Lower lobe of right lung (tissue), 2 donors: ENCODE measurements at regions not wholly inside any gene's neighbourhood (a gene's known extent, or its start where the extent isn't known, plus 50 kb on each side); places are given as distances from the start of the nearest gene placed in this dataset.

Source experiments
- ATAC-seq, 2 donors: fragments of 200-7000 bp; cut with Tn5 transposase; one replicate each; pipeline ENCODE4 v1.9.1; 2020 to 2022; ENCODE audit warnings: mild to moderate bottlenecking in 2 of 2, moderate library complexity in 2 of 2
- DNase-seq: peaks from one replicate; pipeline ENCODE4 v3.0.0-alpha.2; 2020
- H3K27ac ChIP-seq: fragments of 200-600 bp; one replicate; pipeline ENCODE4 v1.8.0; 2022
- H3K27me3 ChIP-seq: fragments of 200-600 bp; one replicate; pipeline ENCODE4 v1.8.0; 2022; ENCODE audit warnings: low read depth
- H3K36me3 ChIP-seq: fragments of 200-600 bp; one replicate; pipeline ENCODE4 v1.8.0; 2022; ENCODE audit warnings: mild to moderate bottlenecking
- H3K4me1 ChIP-seq: fragments of 200-600 bp; one replicate; pipeline ENCODE4 v1.8.0; 2022
- H3K4me3 ChIP-seq: fragments of 200-600 bp; one replicate; pipeline ENCODE4 v1.8.0; 2022; ENCODE audit warnings: mild to moderate bottlenecking
- H3K9me3 ChIP-seq: fragments of 200-600 bp; one replicate; pipeline ENCODE4 v1.8.0; 2022
- intact Hi-C: fragments of 100-400 bp; cut with DNase I; formaldehyde crosslinking; loops from one replicate; pipeline ENCODE4 v1.11.0; 2022
- TF ChIP-seq, protein P1 (sequence below): fragments of 200-600 bp; IDR thresholded peaks from one replicate; pipeline ENCODE4 v1.8.0; 2022; ENCODE audit warnings: antibody characterized with exemption, mild to moderate bottlenecking
- donor health status: DM: no; HTN: yes; CAD: no; lungs with severe emphysema.

DNA sequence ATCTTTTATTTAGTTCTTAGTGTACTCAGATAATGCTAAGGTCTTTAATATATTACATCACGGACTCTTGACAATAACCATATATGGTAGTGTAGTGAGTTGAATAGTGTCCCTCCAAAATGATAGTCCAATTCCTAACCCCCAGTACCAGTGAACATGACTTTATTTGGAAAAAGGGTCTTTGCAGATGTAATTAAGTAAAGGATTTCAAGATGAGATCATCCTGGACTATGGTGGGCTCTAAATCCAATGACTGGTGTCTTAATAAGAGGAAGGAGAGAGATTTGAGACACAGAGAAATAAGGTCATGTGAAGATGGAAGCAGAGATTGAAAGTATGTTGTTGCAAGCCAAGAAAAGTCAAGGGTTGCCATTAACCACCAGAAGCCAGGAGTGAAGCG is 236.5 kb upstream of the DIPK2B start:
- Histone ChIP-seq H3K27me3 (no peaks in the 10 kb centered on the region), H3K9me3 (no peaks in the 10 kb centered on the region), H3K36me3 (no peaks in the 10 kb centered on the region), H3K27ac (no peak overlapping the region), H3K4me1 (no peaks in the 10 kb centered on the region), H3K4me3 (no peak overlapping the region)
- TF ChIP-seq, protein P1, sequence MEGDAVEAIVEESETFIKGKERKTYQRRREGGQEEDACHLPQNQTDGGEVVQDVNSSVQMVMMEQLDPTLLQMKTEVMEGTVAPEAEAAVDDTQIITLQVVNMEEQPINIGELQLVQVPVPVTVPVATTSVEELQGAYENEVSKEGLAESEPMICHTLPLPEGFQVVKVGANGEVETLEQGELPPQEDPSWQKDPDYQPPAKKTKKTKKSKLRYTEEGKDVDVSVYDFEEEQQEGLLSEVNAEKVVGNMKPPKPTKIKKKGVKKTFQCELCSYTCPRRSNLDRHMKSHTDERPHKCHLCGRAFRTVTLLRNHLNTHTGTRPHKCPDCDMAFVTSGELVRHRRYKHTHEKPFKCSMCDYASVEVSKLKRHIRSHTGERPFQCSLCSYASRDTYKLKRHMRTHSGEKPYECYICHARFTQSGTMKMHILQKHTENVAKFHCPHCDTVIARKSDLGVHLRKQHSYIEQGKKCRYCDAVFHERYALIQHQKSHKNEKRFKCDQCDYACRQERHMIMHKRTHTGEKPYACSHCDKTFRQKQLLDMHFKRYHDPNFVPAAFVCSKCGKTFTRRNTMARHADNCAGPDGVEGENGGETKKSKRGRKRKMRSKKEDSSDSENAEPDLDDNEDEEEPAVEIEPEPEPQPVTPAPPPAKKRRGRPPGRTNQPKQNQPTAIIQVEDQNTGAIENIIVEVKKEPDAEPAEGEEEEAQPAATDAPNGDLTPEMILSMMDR = no peak
- DNase-seq (no peak), ATAC-seq (no peak)
- intact Hi-C loops = no loop called here

DNA sequence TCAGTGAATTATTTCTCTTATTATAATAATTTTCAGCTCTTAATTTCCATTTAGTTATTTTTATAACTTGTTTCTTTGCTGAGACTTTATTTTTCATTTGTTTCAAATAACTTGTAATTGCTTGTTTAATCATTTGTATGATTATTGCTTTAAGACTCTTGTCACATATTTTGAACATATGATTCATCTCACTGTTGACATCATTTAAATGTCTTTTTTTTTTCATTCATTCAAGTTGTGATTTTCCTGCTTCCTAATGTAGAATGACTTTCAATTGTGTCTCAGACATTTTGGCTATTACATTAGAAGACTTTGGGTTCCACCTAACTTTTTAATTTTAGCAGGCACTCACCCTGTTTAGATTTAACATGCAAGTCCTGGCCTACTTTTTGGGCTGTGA is 234.8 kb upstream of the DIPK2B start:
- no peaks in the 10 kb centered on the region for H3K27me3 ChIP-seq
- ATAC-seq (no peak), DNase-seq (no peak)
- H3K36me3 ChIP-seq = no peaks in the 10 kb centered on the region
- H3K27ac ChIP-seq = no peak overlapping the region
- no peaks in the 10 kb centered on the region for H3K9me3 ChIP-seq
- TF ChIP-seq, protein P1 = no peak
- intact Hi-C loops = no loop called here
- H3K4me3 ChIP-seq = no peak overlapping the region
- no peaks in the 10 kb centered on the region for H3K4me1 ChIP-seq

DNA sequence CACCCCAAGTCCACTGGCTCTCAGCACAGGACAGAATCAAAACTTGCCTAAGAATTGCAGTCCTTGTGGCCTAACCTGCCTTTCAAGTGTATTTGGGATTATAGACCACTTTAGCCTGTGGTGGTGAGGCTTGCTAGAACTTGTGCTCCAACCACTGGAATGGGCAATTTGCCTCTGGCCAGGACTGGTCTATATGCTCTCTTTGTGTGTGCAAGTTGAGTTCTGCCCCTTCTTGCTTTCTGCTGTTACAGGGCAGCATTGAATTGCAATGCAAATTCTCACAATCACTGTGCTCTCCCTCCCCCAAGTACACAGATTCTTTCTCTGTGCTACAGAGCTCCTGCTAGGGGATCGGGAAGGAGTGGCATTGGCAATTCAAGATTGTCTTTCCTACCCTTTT is 233.6 kb upstream of the DIPK2B start:
- H3K36me3 ChIP-seq = no peaks in the 10 kb centered on the region
- no peaks in the 10 kb centered on the region for H3K9me3 ChIP-seq
- no peak for DNase-seq
- TF ChIP-seq, protein P1 = no peak
- H3K27ac ChIP-seq = no peak overlapping the region
- intact Hi-C loops = no loop called here
- H3K4me1 ChIP-seq = no peaks in the 10 kb centered on the region
- ATAC-seq = no peak
- H3K4me3 ChIP-seq = no peak overlapping the region
- H3K27me3 ChIP-seq = no peaks in the 10 kb centered on the region

DNA sequence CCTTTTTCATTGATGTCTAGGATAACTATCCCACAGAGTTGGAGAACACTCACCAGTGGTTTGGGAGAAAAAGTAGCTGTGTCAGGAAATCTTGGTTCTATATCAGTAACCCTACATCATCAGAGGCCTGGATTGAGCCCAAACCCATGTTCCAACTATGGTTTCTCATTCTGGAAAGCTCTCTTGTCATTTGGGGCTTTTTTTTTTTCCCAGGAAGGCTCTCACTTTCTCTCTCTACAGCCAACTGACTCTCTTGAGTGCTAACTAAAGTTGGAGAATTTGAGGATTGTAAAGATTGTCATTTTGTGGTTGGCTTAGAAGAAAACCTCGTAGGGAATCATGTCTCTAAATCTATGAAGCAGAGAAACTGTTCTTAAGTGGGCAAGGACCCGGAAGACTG is 228.2 kb upstream of the DIPK2B start:
- H3K36me3 ChIP-seq = no peaks in the 10 kb centered on the region
- H3K4me3 ChIP-seq = no peak overlapping the region
- TF ChIP-seq, protein P1 = no peak
- intact Hi-C loops = no loop called here
- H3K4me1 ChIP-seq = no peaks in the 10 kb centered on the region
- H3K27me3 ChIP-seq = no peaks in the 10 kb centered on the region
- H3K27ac ChIP-seq = no peak overlapping the region
- DNase-seq (no peak), ATAC-seq (no peak)
- H3K9me3 ChIP-seq = no peaks in the 10 kb centered on the region

DNA sequence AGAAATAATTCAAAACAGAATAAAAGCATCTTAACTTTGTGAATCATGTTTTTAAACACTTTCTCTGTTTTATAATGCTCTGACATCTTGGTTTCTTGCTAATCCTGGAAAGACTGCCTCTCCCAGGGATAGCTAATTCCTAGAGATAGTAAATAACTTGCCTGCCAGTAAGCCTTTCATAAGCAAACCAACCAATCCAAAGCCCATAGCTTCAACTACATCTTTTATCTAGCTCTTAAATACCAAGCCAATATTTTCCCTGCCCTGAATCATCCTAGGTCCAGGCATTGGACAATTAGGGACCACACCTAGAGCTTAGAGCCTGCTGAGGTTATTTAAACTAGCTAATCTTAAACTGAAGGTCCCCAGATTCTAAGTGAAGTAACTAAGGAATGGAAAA is 223.7 kb upstream of the DIPK2B start:
- no peaks in the 10 kb centered on the region for H3K9me3 ChIP-seq
- H3K27me3 ChIP-seq = no peaks in the 10 kb centered on the region
- H3K36me3 ChIP-seq = no peaks in the 10 kb centered on the region
- TF ChIP-seq, protein P1 = no peak
- DNase-seq (no peak), ATAC-seq (no peak)
- H3K27ac ChIP-seq = no peak overlapping the region
- no peak overlapping the region for H3K4me3 ChIP-seq
- intact Hi-C loops = no loop called here
- H3K4me1 ChIP-seq = no peaks in the 10 kb centered on the region
